KMS-11 (cell line): ENCODE measurements at regions not wholly inside any gene's neighbourhood (a gene's known extent, or its start where the extent isn't known, plus 50 kb on each side); places are given as distances from the start of the nearest gene placed in this dataset.
"Not testable (repeated sequence)": the region's sequence is repeated elsewhere in the genome, so short reads cannot be mapped to it uniquely, and the experiment has no call there.

Source experiments
- H2AFZ ChIP-seq: fragments of 200-600 bp; sonication (generic); 2 replicates; pipeline ENCODE4 v1.6.1; 2016; ENCODE audit warnings: antibody characterized with exemption, mixed run types, low read depth
- H3K27ac ChIP-seq: fragments of 200-600 bp; sonication (generic); 2 replicates; pipeline ENCODE4 v1.6.1; 2016; ENCODE audit warnings: mild to moderate bottlenecking, mixed run types
- H3K27me3 ChIP-seq: fragments of 200-600 bp; sonication (generic); 2 replicates; pipeline ENCODE4 v1.6.1; 2017; ENCODE audit warnings: mild to moderate bottlenecking, low read depth, mixed run types, moderate library complexity; ENCODE audit not compliant: insufficient read depth
- H3K36me3 ChIP-seq: fragments of 200-600 bp; sonication (generic); 2 replicates; pipeline ENCODE4 v1.6.1; 2017; ENCODE audit warnings: mild to moderate bottlenecking, mixed run types; ENCODE audit not compliant: insufficient read depth
- H3K4me1 ChIP-seq: fragments of 200-600 bp; sonication (generic); 2 replicates; pipeline ENCODE4 v1.6.1; 2016; ENCODE audit warnings: mild to moderate bottlenecking, low read depth, mixed run types; ENCODE audit not compliant: poor library complexity, severe bottlenecking
- H3K4me2 ChIP-seq: fragments of 200-600 bp; sonication (generic); 2 replicates; pipeline ENCODE4 v1.7.0; 2016; ENCODE audit warnings: mild to moderate bottlenecking, mixed run types
- H3K4me3 ChIP-seq: fragments of 200-600 bp; sonication (generic); IDR thresholded peaks from 2 replicates; pipeline ENCODE4 v1.6.1; 2017; ENCODE audit warnings: low read depth, low read length, mixed read lengths; ENCODE audit not compliant: insufficient read depth
- H3K79me2 ChIP-seq: fragments of 200-600 bp; sonication (generic); 2 replicates; pipeline ENCODE4 v1.6.1; 2016; ENCODE audit warnings: low read depth, mixed run types; ENCODE audit not compliant: insufficient read depth
- H3K9ac ChIP-seq: fragments of 200-600 bp; sonication (generic); 2 replicates; pipeline ENCODE4 v1.6.1; 2016; ENCODE audit warnings: mild to moderate bottlenecking, mixed run types
- H4K20me1 ChIP-seq: fragments of 200-600 bp; sonication (generic); 2 replicates; pipeline ENCODE4 v1.6.1; 2016; ENCODE audit warnings: mild to moderate bottlenecking, mixed run types; ENCODE audit not compliant: insufficient read depth
- CTCF ChIP-seq: fragments of 200-600 bp; sonication (generic); conservative IDR thresholded peaks from 2 replicates; pipeline ENCODE4 v1.6.1; 2017; ENCODE audit warnings: low read depth, mild to moderate bottlenecking, antibody characterized with exemption, low read length, moderate library complexity, mixed read lengths

DNA sequence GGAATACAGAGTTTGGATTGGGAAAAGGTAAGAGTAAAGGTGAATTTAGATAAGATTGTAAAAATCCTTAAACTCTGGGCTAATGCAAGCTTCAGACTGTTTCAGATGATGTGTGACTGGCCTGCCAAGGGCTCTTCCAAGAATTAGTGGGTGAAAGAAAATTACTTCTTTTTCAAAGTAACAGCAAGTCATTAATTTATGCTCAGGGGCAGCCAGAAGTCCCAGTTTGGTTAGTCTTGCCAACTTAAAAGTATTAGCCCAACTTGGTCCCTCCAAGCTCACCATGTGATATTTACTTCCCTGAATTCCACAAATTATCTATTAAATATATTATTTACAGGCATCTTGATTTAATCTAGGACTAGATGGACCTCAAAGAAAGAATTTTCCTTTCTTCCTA is 947.8 kb downstream of the NR2F1-AS1 start:
- Histone ChIP-seq H3K4me1 (no peaks in the 10 kb centered on the region), H3K79me2 (no peaks in the 10 kb centered on the region), H3K9ac (no peak overlapping the region), H3K27me3 (no peaks in the 10 kb centered on the region), H3K36me3 (no peaks in the 10 kb centered on the region), H3K4me3 (no peak overlapping the region), H3K27ac (no peak overlapping the region), H2AFZ (no peak overlapping the region), H3K4me2 (no peak overlapping the region), H4K20me1 (no peaks in the 10 kb centered on the region)
- TF ChIP-seq CTCF = no peak

- not testable (repeated sequence) for H3K27me3 ChIP-seq, H3K36me3 ChIP-seq, H3K4me3 ChIP-seq, H4K20me1 ChIP-seq, H3K79me2 ChIP-seq, H3K4me2 ChIP-seq, H3K27ac ChIP-seq, H3K4me1 ChIP-seq, H3K9ac ChIP-seq, H2AFZ ChIP-seq
These were observed 949.8 kb downstream of the NR2F1-AS1 start for GRCh38 chr5:92631237-92631701.

DNA sequence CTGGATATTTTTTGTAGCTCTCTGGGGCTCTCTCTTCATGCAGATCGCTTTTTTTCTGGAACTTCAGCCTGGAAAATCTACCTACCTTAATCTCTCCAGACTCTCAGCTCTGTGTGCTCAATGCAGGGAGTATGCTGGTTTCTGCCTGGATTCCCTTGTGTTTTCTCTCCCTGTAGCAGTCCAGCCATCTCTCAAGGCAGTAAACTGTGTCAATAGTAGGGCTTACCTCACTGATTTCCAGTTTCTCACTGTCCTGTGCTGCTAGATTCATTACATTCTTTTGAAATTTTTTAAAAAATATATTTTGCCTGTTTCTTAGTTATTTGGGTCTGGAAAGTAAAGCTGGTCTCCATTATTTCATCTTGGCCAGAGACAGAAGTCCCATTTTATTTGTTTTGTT is 951.4 kb downstream of the NR2F1-AS1 start:
- Histone ChIP-seq H3K27me3 (no peaks in the 10 kb centered on the region), H3K4me2 (no peak overlapping the region), H3K27ac (no peak overlapping the region), H3K4me1 (no peaks in the 10 kb centered on the region), H3K36me3 (no peaks in the 10 kb centered on the region), H4K20me1 (no peaks in the 10 kb centered on the region), H3K4me3 (no peak overlapping the region), H2AFZ (no peak overlapping the region), H3K79me2 (no peaks in the 10 kb centered on the region), H3K9ac (no peak overlapping the region)
- no peak for TF ChIP-seq CTCF

DNA sequence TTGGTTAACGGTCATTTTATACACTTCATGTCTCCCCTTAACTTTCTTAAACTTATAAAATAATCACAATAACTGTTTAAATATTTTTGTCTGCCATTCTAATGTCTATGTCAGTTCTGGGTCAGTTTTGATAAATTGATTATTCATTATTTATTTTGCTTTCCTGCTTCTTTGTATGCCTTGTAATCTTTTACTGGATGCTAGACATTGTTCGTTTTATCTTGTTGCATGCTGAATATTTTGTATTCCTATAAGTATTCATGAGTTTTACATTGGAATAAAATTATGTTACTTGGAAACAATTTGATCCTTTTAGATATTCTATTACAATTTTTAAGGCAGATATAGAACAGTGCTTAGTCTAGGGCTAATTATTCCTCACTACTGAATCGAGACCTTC is 952.0 kb downstream of the NR2F1-AS1 start:
- TF ChIP-seq CTCF = no peak
- Histone ChIP-seq H4K20me1 (no peaks in the 10 kb centered on the region), H3K4me1 (no peaks in the 10 kb centered on the region), H3K4me3 (no peak overlapping the region), H3K27ac (no peak overlapping the region), H3K79me2 (no peaks in the 10 kb centered on the region), H3K9ac (no peak overlapping the region), H2AFZ (no peak overlapping the region), H3K4me2 (no peak overlapping the region), H3K36me3 (no peaks in the 10 kb centered on the region), H3K27me3 (no peaks in the 10 kb centered on the region)

DNA sequence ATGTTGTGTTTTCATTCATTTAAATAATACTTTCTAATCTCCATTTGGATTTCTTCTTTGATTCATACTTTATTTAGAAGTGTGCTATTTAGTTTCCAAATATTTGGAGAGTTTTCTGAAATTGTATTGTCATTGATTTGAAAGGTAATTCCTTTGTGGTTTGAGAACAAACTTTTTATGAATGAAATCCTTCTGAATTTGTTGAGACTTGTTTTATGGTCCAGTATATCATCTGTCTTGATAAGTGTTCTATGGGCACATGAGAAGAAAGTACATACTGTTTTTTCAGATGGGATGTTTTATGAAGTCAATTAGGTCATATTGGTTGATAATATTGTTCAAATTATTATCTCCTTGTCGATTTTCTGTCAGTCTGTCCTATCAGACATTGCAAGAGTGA is 953.8 kb downstream of the NR2F1-AS1 start:
- Histone ChIP-seq H3K27ac (no peak overlapping the region), H3K79me2 (no peaks in the 10 kb centered on the region), H4K20me1 (no peaks in the 10 kb centered on the region), H2AFZ (no peak overlapping the region), H3K4me2 (no peak overlapping the region), H3K4me3 (no peak overlapping the region), H3K4me1 (no peaks in the 10 kb centered on the region), H3K27me3 (no peaks in the 10 kb centered on the region), H3K36me3 (no peaks in the 10 kb centered on the region), H3K9ac (no peak overlapping the region)
- no peak for TF ChIP-seq CTCF
